ENCODE measurements at regions not wholly inside any gene's neighbourhood (a gene's known extent, or its start where the extent isn't known, plus 50 kb on each side); places are given as distances from the start of the nearest gene placed in this dataset.

DNA sequence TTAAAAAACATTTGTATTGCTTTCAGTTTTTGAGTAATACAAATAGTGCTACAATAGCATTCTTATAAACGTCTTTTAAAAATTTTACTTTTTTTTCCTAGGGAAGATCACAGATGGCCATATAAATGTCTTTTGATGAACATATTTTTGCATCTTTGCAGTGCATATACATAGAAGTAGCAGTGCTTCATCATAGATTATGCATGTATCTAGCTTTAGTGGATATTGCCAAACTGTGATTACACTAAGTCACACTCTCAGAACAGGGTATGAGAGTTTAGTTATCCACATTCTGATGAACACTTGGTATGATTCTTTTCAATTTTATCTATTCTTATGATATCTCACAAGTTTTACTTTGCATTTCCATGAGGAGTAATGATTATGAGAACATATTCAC, 99.8 kb upstream of the ASCC3 start:
- Histone ChIP-seq H3K4me1 (no peaks in the 10 kb centered on the region), H3K36me3 (no peaks in the 10 kb centered on the region), H3K27ac (no peak overlapping the region), H3K9me3 (no peaks in the 10 kb centered on the region), H3K27me3 (no peaks in the 10 kb centered on the region), H3K4me3 (no peak overlapping the region)
- intact Hi-C loops (cut with DNase I) = no loop called here
- no peak for ATAC-seq
- WGBS (ENCODE audit: insufficient coverage, low coverage, low lambda C conversion rate, missing lambda C conversion rate) = 62% methylated on average over 1 of the region's 1 CpG
- no peak for DNase-seq
- TF ChIP-seq POLR2A (IDR thresholded peaks at IDR 0.05) = no peak
- TF ChIP-seq, protein P1, sequence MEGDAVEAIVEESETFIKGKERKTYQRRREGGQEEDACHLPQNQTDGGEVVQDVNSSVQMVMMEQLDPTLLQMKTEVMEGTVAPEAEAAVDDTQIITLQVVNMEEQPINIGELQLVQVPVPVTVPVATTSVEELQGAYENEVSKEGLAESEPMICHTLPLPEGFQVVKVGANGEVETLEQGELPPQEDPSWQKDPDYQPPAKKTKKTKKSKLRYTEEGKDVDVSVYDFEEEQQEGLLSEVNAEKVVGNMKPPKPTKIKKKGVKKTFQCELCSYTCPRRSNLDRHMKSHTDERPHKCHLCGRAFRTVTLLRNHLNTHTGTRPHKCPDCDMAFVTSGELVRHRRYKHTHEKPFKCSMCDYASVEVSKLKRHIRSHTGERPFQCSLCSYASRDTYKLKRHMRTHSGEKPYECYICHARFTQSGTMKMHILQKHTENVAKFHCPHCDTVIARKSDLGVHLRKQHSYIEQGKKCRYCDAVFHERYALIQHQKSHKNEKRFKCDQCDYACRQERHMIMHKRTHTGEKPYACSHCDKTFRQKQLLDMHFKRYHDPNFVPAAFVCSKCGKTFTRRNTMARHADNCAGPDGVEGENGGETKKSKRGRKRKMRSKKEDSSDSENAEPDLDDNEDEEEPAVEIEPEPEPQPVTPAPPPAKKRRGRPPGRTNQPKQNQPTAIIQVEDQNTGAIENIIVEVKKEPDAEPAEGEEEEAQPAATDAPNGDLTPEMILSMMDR (IDR thresholded peaks at IDR 0.05) = no peak

DNA sequence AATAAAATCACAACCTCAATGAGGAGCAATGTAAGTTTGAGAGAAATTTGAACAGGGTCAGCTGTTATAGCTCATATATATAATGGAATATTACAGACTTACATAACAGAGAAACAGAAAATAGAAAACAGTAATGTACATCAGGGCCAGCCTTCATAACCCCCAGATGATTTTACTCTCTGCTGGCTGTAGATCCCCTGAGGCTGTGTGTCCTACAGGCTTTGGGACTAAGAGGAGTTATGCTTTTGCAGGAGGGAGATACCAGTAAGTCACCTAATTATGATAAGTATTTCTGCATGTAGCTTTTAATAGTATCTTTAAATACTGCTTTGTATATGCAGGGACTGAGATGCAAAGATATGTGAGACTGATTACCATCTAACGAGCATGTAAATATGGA, 105.8 kb upstream of the ASCC3 start:
- DNase-seq = no peak
- WGBS (ENCODE audit: insufficient coverage, low coverage, low lambda C conversion rate, missing lambda C conversion rate) = 40% methylated on average over 1 of the region's 1 CpG
- Histone ChIP-seq H3K27me3 (no peaks in the 10 kb centered on the region), H3K36me3 (no peaks in the 10 kb centered on the region), H3K9me3 (no peaks in the 10 kb centered on the region), H3K27ac (no peak overlapping the region), H3K4me1 (no peaks in the 10 kb centered on the region), H3K4me3 (no peak overlapping the region)
- TF ChIP-seq, protein P1 (IDR thresholded peaks at IDR 0.05) = no peak
- TF ChIP-seq POLR2A (IDR thresholded peaks at IDR 0.05) = no peak
- no peak for ATAC-seq
- intact Hi-C loops (cut with DNase I) = no loop called here

DNA sequence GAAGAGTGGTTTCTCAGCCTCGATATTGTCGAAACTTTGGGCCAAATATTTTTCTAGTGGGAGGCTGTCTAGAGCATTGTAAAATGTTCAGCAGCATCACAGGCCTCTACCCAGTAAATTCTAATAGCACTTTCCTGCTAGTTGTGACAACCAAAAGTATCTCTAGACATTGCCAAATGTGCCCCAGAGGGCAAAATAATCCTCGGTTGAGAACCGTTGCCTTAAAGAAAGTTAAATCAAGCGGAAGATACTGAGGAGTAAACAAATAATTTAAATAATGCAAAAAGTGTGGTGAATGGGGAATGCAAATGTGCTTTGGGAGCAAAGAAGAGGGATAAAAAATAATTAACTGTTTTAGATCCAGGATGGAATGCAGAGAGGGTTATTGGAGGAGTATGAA, 106.4 kb upstream of the ASCC3 start:
- intact Hi-C loops (cut with DNase I) = no loop called here
- H3K9me3 ChIP-seq = no peaks in the 10 kb centered on the region
- ATAC-seq (no peak), DNase-seq (no peak)
- H3K4me3 ChIP-seq = no peak overlapping the region
- H3K27me3 ChIP-seq = no peaks in the 10 kb centered on the region
- no peak for TF ChIP-seq POLR2A (IDR thresholded peaks at IDR 0.05)
- TF ChIP-seq, protein P1 (IDR thresholded peaks at IDR 0.05) = no peak
- H3K27ac ChIP-seq = no peak overlapping the region
- H3K4me1 ChIP-seq = no peaks in the 10 kb centered on the region
- no peaks in the 10 kb centered on the region for H3K36me3 ChIP-seq
- 74% methylated on average over 5 of the region's 5 CpGs for WGBS (ENCODE audit: insufficient coverage, low coverage, low lambda C conversion rate, missing lambda C conversion rate)

DNA sequence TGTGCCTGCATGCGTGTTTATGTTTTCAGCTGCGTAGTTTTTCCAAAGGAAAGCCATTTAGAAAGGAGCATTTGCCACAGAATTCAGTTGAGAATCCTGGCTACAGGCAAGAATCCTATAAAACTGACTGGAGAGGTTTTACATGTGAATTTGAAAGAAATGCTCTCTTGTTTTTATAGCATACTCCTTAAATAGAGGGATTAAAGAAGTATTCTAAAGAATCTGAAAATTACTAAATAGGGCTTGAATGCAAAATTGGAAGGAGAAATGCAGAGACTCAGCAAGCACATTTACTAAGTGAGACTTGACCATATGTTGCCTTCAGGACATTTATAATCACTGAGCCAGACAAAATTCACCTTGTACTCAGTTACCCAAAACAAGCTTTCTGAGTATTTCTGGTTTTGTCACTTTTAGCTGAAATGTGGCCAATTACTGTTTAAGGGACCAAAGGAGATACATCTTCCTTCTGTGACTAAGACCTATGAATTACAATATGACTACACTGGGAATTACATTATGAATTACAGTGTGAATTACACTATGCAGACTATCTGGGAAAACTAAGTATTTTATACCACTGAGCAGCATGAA, 107.4 kb upstream of the ASCC3 start:
- no peak overlapping the region for H3K4me3 ChIP-seq
- H3K27me3 ChIP-seq = no peaks in the 10 kb centered on the region
- H3K36me3 ChIP-seq = no peaks in the 10 kb centered on the region
- H3K27ac ChIP-seq = no peak overlapping the region
- ATAC-seq (no peak), DNase-seq (no peak)
- intact Hi-C loops (cut with DNase I) = no loop called here
- 65% methylated on average over 2 of the region's 2 CpGs for WGBS (ENCODE audit: insufficient coverage, low coverage, low lambda C conversion rate, missing lambda C conversion rate)
- H3K4me1 ChIP-seq = no peaks in the 10 kb centered on the region
- H3K9me3 ChIP-seq = no peaks in the 10 kb centered on the region
- TF ChIP-seq POLR2A (IDR thresholded peaks at IDR 0.05) = no peak
- TF ChIP-seq, protein P1 (IDR thresholded peaks at IDR 0.05) = no peak

DNA sequence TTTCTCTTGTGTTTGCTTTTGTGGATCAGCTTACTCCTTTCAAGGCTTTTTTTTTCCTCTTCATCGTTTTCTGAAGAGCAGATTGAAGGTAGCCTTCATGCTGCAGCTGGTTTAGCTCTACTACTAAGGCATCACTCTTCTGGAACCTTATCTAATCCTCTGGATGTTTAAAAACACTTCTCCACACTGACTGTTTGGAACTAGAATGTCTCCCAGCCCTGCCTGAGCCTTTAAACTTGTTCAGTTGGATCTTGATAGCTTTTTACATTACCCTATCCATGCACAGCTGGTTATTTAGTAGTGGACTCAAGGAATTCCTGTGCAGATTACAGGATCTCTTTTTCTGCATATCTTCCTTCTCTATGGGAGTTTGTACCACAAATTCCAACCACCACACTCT, 108.9 kb upstream of the ASCC3 start:
- Histone ChIP-seq H3K4me1 (no peaks in the 10 kb centered on the region), H3K27ac (no peak overlapping the region), H3K27me3 (no peaks in the 10 kb centered on the region), H3K9me3 (no peaks in the 10 kb centered on the region), H3K36me3 (no peaks in the 10 kb centered on the region), H3K4me3 (no peak overlapping the region)
- TF ChIP-seq, protein P1 (IDR thresholded peaks at IDR 0.05) = no peak
- TF ChIP-seq POLR2A (IDR thresholded peaks at IDR 0.05) = no peak
- intact Hi-C loops (cut with DNase I) = no loop called here
- DNase-seq (no peak), ATAC-seq (no peak)
- 10% methylated on average over 1 of the region's 1 CpG for WGBS (ENCODE audit: insufficient coverage, low coverage, low lambda C conversion rate, missing lambda C conversion rate)

Measured in right lobe of liver (tissue), 6 donors.